Stimulated activated CD4-positive, alpha-beta T cell treated with anti-CD3 and anti-CD28 coated beads, Interleukin-1b, Interleukin-23, amount 100 ng/mL, for 4 hours (primary cell): ENCODE measurements at regions not wholly inside any gene's neighbourhood (a gene's known extent, or its start where the extent isn't known, plus 50 kb on each side); places are given as distances from the start of the nearest gene placed in this dataset.
"Not testable (repeated sequence)": the region's sequence is repeated elsewhere in the genome, so short reads cannot be mapped to it uniquely, and the experiment has no call there.

Experiments used
- DNase-seq, 2 donors: peaks; one replicate each; pipeline ENCODE4 v3.0.0-alpha.2; 2020; ENCODE audit warnings: low read depth in 2 of 2

DNA sequence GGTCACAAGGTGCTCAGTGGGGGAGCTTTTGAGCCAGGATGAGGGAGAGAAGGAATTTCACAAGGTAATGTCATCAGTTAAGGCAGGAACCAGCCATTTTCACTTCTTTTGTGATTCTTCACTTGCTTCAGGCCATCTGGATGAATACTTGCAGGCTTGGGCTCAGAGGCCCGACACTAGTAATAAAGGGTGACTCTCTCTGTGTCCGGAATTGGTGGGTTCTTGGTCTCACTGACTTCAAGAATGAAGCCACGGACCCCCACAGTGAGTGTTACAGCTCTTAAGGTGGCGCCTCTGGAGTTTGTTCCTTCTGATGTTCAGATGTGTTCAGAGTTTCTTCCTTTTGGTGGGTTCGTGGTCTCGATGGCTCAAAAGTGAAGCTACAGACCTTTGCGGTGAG, 131.8 kb upstream of the RXFP2 start:
- DNase-seq: not testable (repeated sequence)

DNA sequence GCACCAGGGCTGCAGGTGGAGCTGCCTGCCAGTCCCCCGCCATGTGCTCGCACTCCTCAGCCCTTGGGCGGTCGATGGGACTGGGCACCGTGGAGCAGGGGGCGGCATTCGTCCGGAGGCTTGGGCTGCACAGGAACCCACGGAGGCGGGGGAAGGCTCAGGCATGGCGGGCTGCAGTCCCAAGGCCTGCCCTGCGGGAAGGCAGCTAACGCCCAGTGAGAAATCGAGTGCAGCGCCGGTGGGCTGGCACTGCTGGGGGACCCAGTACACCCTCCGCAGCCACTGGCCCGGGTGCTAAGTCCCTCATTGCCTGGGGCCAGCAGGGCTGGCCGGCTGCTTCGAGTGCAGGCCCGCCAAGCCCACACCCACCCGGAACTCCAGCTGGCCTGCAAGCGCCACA, 130.5 kb upstream of the RXFP2 start:
- not testable (repeated sequence) for DNase-seq

DNA sequence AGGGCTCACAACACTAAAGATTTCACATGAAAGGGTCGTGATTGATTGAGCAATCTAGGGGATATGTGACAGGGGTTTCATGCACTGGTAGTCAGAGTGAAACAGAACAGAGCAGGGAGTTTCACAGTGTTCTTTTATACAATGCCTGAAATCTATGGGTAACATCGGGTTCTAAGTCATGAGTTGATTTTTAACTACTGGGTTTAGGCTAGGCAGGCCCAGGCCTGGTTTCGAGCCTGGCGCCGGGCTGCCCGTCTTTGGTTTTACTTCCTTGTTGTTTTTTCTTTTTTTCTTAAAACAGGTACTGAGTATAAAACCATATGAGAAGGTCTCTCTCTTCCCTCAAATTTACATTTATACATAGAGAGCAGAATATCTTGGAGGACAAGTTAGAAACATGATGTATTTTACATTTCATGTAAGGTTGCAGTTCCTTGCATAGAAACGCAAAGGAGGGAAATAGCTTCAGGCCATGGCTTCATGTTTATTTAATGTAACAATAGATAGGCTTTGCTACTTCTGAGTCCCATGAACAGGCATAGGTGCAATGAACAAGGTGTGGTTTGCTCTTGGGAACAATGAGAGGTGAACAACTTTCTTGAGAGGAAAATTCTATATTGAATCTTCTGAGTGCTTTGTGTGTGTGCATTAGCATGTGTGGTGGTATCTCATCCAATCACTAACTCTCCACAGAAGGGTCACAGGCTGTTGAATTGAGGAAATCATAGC, 128.9 kb upstream of the RXFP2 start:
- no peak for DNase-seq

DNA sequence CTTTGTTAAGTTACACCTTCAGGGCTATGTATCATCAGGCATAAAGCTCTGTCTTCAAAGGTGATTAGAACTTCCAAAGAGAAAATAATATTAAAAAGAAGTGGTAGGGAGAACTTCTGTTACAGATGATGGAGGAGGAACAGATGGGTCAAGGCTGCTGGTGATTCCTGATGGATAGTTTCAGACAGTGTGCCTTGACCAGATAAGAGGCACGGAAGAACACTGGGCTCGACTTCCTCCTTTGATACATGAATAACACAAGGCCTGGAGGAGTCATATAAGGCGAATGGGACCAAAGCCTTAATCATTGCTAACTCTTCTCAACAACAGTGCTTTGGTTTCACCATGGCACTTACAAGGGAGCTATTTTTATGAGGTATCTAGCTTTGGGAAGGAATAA, 128.1 kb upstream of the RXFP2 start:
- DNase-seq: no peak

DNA sequence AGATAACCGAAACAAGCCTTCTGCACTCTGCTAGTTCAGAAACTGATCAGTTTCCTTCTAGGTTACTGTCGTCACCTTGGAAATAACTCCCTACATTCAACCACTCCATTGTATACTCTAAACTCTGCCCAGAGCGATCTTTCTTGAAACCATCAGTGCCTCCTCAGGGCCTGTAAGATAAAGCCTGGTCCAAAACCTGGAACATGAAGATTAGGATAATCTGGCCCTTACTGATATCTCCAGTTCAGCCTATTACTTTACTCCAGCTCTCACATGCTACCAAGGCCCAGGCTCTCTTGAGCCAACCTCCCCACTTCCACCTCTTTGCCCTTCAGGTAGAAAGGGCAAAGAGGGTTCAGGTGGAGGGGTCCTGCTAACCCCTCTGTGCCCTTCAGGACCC, 125.3 kb upstream of the RXFP2 start:
- no peak for DNase-seq

DNA sequence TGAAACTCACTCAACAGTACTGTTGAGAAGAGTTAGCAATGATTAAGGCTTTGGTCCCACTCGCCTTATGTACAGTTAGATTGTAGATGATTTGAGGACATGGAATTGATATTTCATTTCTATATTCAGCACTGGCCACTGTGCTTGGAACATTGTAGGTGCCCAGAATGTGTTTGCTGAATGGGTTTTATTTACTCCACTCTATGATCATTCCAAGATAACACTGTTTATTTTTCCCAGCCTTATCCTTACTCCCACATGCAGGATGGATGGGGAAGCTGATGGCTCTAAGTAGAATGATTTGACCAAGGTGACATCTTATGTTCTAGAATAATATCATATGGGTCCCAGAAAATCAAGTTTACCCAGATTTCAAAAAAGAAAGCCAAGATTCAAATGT, 124.6 kb upstream of the RXFP2 start:
- DNase-seq: no peak

DNA sequence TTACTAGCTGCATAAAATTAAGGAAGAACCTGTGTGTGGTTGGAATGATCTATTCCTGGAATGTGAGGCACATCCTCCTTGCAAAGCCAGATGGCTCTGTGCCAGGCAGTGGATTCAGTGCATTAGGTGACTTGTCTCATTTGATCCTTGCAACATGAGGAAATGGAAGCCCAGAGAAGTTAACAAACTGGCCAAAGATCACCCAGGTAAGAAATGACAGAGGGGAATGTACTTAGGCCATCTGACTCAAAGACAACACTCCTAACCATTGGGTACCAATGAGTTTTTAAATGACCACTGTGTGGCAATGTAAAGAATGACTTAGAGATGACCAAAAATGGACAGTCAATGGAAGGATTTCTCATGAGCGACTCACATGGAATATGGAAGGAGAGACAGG, 114.2 kb upstream of the RXFP2 start:
- no peak for DNase-seq

DNA sequence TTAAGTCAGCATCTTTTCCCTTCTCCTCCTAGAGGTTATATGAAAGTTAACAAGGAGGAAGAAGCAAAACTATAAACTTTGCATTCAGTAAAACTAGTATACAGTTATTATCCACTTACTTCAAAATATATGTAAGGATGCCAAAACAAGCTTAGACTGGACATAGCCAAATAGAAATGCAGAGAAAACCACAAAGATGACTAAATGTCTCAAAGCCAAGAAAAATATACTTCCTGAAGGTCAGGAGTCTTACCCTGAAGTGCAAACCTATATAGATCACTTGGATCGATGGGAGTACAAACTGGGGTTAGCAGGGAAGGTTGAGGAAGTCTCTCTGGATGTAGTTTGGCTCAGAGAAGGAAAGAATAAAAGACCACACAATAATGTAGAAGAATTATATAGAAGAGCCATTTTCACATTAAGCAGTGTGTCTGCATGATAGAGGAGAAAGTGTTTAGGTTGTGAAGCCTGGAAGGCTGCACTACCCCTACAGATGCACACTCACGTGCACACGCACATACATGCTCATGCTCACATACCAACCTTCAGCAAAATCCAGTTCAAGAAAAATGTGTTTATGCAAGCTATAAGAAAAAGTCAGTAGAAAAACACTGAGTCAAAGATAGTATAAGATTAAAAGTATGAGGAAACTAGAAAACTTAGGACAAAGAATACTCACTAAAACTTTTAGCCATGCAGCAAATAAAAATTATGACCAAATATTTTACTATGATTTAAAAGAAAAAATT, 112.1 kb upstream of the RXFP2 start:
- no peak for DNase-seq

DNA sequence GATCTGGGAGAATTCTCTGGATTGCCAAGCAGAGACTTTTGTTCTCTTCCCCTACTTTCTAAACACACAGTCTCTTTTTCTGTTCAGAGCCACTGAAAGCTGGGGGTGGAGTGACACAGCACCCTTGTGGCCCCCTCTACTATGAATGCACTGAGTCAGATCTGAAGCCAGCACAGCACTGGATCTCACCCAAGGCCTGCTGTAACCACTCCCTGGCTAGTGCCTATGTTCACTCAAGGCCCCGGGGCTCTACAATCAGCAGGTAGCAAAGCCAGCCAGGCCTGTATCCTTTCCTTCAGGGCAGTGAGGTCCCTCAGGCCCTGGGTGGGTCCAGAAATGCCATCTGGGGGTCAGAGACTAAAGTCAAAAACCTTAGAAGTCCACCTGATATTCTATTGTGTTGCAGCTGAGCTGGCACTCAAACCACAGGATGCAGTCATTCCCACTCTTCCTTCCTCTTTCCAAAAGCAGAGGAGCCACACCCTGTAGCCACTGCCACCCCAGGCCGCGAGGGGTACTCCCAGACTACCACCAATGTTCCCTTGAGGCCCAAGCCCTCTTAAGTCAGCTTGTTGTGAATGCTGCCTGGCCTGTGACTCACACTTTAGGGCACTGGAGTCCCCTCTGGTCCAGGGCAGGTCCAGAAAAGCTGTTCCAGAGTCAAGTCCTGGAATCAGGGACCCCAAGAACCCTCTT, 110.1 kb upstream of the RXFP2 start:
- DNase-seq: no peak

DNA sequence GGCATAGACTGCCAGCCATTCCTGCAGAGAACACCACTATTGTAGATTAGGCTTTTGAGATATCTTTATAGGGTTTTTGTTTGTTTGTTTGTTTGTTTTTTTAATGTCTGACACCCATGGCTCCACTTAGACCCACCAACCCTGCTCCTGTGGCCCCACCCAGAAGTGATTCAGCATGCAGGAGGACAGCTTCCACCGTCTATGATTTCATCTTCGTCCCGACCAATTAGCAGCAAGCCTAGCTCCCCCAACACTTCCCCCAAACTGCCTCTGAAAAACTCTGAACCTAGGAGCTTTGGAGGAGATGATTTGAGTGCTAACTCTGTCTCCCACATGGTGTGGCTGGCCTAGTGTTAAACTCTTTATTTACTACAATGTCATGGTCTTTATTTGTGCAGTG, 108.3 kb upstream of the RXFP2 start:
- DNase-seq: no peak

DNA sequence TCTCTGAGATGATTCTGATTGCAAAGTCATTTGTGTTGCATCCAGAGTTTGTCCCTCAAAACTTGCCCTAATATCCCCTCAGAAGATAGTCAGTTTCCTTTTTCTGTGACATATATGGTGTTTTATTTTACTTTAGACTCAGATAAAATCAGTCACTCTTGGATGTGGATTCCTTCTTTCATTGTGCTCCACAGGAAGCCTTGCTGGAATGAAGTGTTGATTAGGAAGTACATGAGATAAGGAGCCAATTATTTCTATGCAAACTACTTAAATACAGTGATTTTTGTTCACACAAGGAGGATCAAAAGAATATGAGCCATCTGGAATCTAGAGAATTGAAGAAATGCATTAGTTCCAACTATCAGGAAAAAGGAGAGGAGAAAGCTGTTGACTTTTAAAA, 107.6 kb upstream of the RXFP2 start:
- no peak for DNase-seq

DNA sequence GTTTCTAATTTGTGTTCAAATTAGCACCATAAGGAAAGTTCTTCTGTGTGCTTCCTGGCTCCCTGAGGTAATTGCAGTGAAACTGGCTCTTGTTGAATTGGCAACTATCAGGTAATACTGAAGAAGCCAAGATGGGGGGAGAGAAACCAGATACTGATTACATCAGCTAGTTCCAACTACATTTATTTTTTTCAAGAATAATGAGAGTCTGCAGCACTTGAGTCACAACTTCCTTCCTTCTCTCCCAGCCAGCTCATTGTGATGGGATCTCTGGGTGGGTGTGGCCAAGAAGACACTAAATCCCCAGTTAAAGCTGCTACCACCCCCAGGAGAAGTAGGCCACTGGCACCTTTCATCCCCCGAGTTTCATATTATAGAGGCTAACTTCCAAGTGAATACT, 100.7 kb upstream of the RXFP2 start:
- no peak for DNase-seq

DNA sequence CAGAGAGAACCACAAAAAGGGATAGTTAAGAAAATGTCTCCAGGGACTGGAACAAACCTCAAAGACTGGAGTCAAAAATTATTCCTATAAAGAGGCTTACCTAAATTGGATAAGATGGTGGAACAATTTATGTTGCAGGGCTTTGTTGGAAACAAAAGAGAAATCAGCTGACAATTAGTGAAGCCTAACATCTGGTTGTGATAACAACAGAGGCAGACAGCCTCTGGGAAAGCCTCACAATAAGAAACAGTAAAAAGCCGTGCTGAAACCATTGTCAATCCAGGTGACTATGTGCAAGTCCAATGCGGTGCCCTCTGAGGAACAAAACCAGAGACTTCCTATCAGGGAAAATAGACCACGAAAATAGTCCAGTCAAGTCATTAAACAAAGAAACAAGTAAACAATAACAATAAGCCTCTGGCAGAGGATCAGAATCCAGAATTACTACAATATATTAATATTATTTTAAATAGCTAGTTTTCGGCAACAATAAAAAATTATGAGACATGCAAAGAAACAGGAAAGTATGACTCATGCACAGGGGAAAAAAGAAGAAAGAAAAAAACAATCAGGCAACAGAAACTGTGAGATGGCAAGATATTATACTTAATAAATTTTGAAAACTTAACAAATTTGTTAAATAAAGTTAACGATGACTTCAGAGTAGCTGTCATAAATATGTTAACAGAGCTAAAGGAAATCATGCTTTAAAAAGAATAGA, 99.7 kb upstream of the RXFP2 start:
- DNase-seq: no peak

DNA sequence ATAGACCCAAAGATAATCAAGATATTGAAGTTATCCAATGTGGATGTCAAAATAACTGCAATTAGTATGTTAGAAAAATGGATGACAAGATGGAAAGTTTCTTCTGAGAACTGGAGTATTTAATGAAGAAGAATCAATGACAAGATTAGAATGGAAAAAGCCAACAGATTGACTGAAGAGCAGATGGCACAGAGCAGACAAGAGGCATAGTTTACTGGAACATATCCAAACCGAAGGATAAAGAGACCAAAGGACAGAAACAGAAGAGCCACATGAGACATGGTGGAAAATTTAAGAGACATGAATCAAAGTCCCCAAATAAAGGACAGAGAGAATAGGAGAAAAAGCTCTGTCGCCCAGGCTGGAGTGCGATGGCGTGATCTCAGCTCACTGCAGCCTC, 89.6 kb upstream of the RXFP2 start:
- DNase-seq: no peak

DNA sequence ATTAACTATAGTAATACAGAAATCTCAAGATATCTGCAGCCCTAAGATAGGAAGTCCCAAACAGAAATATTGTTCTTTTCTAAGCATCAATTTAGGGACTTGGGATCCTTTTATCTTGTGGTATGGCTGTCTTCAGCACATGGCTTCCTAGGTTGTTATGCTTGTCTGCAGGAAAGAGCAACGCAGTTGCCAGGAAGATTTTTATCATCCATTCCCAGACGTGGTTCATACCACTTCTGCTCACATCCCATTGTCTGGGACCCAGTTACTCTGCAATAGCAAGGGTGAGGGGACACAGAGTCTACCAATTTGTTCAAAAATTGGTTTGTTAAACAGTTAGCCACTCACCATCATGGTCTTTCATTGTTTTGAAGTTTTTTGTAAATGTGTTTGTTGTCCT, 85.6 kb upstream of the RXFP2 start:
- DNase-seq: no peak

DNA sequence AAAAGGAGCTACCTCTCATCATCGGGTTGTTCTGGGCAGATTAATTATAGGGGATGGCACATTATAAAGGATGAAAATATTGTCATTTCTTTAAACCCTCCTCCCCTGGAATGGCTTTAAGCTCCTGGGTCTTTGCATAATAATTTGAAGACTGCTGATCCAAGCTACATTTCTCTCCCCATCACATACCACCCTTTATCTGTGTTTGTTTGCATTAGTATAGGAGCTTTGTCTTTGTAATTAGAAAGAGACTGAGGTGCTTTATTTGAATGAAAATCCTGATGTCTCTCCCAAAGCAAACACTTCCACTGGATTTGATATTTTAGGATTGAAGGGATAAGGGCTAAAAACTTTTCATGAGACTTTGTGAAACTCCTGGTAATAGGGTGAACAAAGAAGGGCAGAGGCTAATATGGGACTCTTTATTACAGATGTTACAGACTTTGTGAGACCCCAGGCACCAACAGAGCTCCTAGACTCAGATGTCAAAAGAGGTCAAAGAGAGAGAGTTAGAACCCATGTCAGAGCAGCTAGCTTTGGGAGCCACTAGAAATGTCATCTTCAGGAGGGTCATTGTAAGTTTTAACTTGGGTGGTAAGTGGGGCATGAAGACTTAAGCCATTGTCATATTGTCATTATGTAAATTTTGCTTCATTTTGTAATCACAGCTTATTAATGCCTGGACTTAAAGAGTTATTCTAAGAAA, 75.3 kb upstream of the RXFP2 start:
- DNase-seq: no peak

DNA sequence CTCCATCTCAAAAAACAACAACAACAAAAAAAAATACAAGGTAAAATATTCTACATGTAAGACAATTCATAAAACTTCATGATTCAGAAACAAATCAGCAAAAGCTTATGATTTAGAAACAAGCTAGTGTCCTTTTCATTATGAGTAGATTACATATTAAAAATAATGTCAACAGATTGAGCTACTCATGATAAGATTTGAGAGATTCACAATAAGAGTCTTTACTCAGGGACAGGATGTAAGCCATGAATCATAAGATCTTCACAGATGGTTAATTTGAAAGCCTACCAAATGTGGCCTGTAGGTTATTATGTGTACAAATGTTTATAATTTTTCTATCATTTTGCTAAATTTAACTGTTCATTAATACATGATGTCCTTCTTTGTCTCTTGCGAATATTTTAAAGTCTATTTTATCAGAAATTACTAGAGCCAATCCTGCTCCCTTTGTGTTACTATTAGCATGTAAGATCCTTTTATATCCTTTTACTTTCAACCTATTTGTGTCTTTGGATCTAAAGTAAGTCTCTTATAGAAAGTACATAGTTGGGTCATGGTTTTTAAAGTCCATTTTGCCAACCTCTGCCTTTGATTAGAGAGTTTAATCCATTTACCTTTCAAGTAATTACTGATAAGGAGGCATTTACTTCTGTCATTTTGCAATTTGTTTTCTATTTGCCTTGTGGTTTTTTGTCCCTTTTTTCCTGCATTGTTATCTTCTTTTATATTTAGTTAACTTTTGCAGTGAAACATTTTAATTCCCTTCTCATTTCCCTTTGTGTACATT, 68.3 kb upstream of the RXFP2 start:
- DNase-seq: no peak

DNA sequence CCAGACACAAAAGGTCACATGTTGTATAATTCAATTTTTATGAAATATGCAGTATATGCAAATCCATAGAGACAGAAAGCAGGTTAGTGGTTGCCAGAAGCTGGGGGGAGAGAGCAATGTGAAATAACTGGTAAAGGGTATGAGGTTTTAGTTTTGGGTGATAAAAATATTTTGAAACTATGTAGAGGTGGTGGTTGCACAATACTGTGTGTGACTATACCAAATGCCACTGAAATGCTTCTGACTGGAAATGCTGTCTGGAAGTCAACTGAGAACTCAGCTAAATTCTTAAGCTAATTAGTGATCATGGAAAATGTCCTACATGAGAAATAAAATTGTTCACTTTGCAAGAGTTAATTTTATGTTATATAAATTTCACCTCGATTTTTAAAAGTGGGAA, 65.3 kb upstream of the RXFP2 start:
- no peak for DNase-seq

DNA sequence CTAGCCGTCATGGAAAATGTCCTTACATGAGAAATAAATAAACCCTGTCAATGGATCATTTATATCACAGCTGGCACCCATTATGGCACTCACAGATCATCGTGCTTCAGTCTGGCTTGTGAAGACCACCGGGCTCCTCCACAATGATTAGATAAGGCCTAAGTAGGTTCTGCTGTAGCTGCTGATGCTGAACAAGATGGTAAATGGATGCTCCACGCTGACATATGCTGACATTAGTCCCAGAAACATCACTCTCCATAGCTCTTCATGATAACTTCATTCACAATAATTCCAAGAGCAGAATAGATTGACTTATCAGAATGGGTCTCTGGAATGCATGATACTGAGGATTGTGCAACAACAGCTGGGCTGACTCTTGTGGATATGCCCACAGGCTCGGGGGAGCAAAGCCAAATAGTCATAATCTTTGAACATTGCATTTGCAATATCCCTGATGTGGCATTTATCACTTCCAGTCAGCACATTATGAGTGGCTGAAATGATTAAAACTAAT, 63.8 kb upstream of the RXFP2 start:
- DNase-seq: no peak

DNA sequence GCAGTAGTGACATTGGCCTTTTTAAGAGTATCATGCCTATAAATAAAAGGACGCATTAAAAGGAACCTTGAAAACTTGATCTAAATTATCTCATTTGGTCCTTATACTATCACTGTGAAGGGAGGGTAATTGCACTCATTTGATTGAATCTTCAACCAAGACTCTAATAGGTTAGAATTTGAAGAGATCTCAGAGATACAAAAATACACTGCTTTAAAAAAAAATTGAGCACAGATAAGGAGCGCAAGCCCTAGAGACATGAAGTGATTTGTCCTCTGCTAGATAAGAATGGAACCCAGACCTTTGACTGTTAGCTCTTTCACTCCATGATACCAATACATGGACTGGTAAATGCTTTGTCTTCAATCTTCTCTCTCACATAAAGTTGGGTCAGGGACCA, 58.2 kb upstream of the RXFP2 start:
- DNase-seq: no peak

DNA sequence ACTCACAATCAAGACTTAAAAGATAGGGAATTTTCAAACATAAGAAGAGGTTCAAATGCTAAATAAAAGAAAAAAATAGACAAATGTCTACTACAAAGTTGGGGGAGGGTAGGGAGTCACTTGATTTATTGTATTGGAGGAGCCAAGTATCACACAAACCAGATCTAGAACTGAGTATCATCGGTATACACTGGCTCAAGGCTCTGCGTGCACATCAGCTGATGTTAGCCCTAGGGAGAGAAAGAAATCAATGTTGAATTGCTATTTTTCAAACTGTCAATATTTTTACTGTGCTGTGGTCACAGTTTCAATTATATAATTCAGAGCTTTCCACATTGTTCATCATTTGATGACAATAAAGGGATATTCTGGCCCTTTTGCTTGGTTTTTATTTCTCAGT, 54.9 kb upstream of the RXFP2 start:
- no peak for DNase-seq
